Bronchial epithelial cell (primary cell): ENCODE measurements at regions not wholly inside any gene's neighbourhood (a gene's known extent, or its start where the extent isn't known, plus 50 kb on each side); places are given as distances from the start of the nearest gene placed in this dataset.
A peak's percentile ranks its signal among the peaks of the same experiment; 100 is the strongest.
"Not testable (repeated sequence)": the region's sequence is repeated elsewhere in the genome, so short reads cannot be mapped to it uniquely, and the experiment has no call there.

Experiments used
- DNase-seq: peaks from one replicate; pipeline ENCODE4 v3.0.0-alpha.2; 2010; ENCODE audit warnings: low read depth
- FAIRE-seq: peaks from 2 replicates; lab custom pipeline; 2011; peaks lifted over from hg19 to GRCh38; lab: Jason Lieb, UNC
- H3K27me3 ChIP-seq: 2 replicates; pipeline ENCODE4 v1.5.1; 2011; ENCODE audit warnings: low read length; ENCODE audit not compliant: control insufficient read depth, insufficient read depth
- H3K36me3 ChIP-seq: 2 replicates; pipeline ENCODE4 v1.5.1; 2011; ENCODE audit warnings: low read length; ENCODE audit not compliant: control insufficient read depth, insufficient read depth
- H3K4me3 ChIP-seq: 2 replicates; pipeline ENCODE4 v1.5.1; 2011; ENCODE audit warnings: mild to moderate bottlenecking, low read depth, low read length, control low read depth
- TF ChIP-seq, protein P1 (sequence below): IDR thresholded peaks from 2 replicates; pipeline ENCODE4 v1.5.1; 2011; ENCODE audit warnings: mild to moderate bottlenecking, moderate library complexity, low read length, control low read depth, inconsistent platforms; ENCODE audit not compliant: insufficient read depth, severe bottlenecking

DNA sequence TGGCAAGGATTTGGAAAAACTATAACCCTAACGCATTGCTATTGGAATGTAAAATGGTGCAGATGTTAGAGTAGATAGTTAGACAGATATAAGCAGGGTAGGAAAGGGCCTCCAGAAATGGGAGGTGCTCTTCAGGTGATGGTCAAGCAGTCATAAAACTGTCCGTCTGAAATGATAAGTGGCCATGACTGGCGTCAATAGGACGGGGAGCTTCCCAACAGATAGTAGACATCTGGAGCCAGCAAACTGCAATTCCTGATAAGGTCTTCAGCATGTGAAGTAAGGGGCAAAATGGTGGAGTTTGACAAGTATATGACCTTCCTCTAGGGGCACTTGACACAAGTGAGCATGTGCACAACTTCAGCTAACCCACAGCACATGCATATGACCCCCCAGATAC, 250.4 kb downstream of the MAGEB5 start:
- no peak overlapping the region for H3K4me3 ChIP-seq
- FAIRE-seq (no peak), DNase-seq (no peak)
- H3K27me3 ChIP-seq = no peaks in the 10 kb centered on the region
- TF ChIP-seq, protein P1, sequence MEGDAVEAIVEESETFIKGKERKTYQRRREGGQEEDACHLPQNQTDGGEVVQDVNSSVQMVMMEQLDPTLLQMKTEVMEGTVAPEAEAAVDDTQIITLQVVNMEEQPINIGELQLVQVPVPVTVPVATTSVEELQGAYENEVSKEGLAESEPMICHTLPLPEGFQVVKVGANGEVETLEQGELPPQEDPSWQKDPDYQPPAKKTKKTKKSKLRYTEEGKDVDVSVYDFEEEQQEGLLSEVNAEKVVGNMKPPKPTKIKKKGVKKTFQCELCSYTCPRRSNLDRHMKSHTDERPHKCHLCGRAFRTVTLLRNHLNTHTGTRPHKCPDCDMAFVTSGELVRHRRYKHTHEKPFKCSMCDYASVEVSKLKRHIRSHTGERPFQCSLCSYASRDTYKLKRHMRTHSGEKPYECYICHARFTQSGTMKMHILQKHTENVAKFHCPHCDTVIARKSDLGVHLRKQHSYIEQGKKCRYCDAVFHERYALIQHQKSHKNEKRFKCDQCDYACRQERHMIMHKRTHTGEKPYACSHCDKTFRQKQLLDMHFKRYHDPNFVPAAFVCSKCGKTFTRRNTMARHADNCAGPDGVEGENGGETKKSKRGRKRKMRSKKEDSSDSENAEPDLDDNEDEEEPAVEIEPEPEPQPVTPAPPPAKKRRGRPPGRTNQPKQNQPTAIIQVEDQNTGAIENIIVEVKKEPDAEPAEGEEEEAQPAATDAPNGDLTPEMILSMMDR = no peak
- no peaks in the 10 kb centered on the region for H3K36me3 ChIP-seq

DNA sequence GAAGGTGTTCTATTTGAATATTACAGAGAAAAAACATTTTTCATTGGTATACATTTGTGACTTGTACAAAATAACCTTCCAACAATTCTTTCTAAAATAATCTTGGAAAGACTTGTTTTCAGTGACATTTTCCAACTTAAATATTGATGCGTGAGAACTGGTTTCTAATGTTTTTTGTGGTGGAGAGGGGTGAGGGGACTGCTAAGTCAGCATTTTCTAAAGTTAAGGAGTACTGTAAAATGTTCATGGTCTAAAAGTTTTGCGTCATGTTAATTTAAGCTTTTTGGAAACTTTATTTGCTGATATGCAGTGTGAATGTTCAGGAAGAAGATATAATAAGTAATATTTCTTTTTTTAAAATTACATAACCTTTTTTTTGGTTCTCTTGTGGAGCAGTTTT, 229.3 kb downstream of the MAGEB5 start:
- TF ChIP-seq, protein P1 = no peak
- Histone ChIP-seq H3K36me3 (no peaks in the 10 kb centered on the region), H3K27me3 (no peaks in the 10 kb centered on the region), H3K4me3 (no peak overlapping the region)
- FAIRE-seq = no peak
- DNase-seq = no peak

DNA sequence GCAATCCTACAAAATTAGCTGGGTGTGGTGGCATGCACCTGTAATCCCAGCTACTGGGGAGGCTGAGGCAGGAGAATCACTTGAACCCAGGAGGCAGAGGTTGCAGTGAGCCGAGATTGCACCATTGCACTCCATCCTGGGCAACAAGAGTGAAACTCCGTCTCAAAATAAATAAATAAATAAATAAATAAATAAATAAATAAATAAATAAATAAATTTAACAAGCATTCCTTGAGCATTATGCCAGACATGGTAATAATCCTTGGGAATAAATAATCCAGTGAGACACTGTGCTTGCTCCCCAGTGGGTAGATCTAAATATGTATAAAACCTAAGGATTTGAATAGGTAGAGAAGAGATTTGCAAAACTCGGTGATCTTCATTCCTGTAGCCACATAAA, 228.4 kb downstream of the MAGEB5 start:
- not testable (repeated sequence) for H3K4me3 ChIP-seq, H3K36me3 ChIP-seq, DNase-seq, FAIRE-seq, H3K27me3 ChIP-seq

DNA sequence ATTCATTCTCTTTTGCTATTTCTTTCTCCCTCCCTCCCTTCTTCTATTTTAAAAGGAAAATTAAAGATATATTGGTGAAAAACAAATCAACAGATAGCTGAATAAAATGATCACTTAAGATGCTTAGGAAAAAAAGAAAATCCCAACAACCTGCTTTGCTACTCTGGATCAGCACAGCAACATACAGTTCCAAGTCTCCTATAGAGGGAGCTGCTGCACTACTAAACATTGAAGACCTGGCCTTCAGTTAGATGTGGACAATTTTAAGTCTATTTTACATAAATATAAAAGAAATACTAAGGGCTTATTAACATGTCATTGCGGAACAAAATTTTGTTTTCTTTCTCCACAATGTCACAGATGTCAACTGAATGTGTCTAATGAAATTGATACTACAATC, 226.4 kb downstream of the MAGEB5 start:
- DNase-seq = peak; percentile 2
- no peaks in the 10 kb centered on the region for H3K27me3 ChIP-seq
- TF ChIP-seq, protein P1 = no peak
- H3K4me3 ChIP-seq = no peak overlapping the region
- FAIRE-seq = no peak
- no peaks in the 10 kb centered on the region for H3K36me3 ChIP-seq

DNA sequence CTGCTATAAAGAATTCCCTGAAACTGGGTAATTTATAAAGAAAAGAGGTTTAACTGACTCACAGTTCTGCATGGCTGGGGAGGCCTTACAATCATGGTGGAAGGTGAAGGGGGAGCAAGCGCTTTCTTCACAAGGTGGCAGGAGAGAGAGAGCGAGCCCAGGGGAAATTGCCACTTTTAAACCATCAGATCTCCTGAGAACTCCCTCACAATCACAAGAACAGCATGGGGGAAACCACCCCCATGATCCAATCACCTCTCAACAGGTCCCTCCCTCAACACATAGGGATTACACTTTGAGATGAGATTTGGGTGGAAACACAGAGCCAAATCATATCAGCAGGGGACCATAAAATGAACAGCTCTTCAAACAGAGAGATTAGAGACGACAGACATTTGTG, 198.6 kb downstream of the MAGEB5 start:
- Histone ChIP-seq H3K27me3 (no peaks in the 10 kb centered on the region), H3K4me3 (no peak overlapping the region), H3K36me3 (no peaks in the 10 kb centered on the region)
- TF ChIP-seq, protein P1 = no peak
- FAIRE-seq (no peak), DNase-seq (no peak)

DNA sequence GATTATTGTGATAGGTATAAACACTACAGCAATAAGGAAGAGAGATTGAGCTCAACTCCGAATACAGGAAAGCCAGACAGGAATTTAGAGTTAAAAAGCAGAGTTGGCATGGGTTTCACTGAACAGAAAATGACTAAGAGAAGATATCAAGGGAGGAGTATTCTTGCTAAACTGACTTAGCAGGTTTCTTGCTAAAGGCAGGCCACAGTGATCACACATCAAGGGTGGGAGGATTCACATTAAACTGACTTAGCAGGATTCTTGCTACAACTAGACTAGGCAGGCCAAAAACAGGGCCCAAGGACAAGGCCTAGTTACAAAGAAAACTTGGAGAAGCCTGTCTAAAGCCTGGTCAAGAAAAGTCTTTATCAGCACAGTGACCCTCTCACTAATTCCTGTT, 195.1 kb downstream of the MAGEB5 start:
- FAIRE-seq (no peak), DNase-seq (peak; percentile 48)
- TF ChIP-seq, protein P1 = no peak
- Histone ChIP-seq H3K27me3 (no peaks in the 10 kb centered on the region), H3K4me3 (no peak overlapping the region), H3K36me3 (no peaks in the 10 kb centered on the region)

DNA sequence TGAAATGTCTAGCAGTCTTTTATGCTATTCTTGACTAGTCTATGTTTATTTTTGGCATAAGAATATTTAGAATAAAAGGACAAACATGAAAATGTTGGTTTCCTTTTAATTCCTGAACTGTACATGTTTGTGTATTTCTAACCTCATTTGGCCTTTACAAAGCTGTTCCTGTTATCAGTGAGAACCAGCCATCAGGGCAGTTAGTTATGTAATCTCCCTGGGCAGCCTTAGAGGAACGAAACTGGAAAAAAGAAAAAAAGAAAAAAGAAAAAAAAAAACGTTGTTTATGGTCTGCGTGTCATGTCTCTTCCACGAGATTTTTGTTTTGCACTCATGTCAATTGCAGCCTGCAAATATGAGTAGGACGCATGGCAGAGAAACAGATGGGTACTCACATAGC, 193.7 kb downstream of the MAGEB5 start:
- no peak for DNase-seq
- no peak overlapping the region for H3K4me3 ChIP-seq
- no peaks in the 10 kb centered on the region for H3K27me3 ChIP-seq
- H3K36me3 ChIP-seq = no peaks in the 10 kb centered on the region
- TF ChIP-seq, protein P1 = no peak
- FAIRE-seq = no peak
